Body of pancreas (tissue), 4 donors: ENCODE measurements at regions not wholly inside any gene's neighbourhood (a gene's known extent, or its start where the extent isn't known, plus 50 kb on each side); places are given as distances from the start of the nearest gene placed in this dataset.

ENCODE experiments used
- ATAC-seq: fragments of 150-250 bp; one replicate; pipeline ENCODE4 v1.9.1; 2016
- DNase-seq, 4 donors: peaks; one replicate each; pipeline ENCODE4 v3.0.0-alpha.2; 2019
- H3K27ac ChIP-seq, 4 donors: fragments of 200-600 bp; sonication (generic); 1 replicate in 3 of 4; 2 replicates in 1 of 4; pipeline versions ENCODE4 v1.5.1 to v1.6.1; 2016 to 2019; ENCODE audit warnings: mild to moderate bottlenecking in 1 of 4, mixed read lengths in 1 of 4, moderate library complexity in 1 of 4
- H3K27me3 ChIP-seq, 2 donors: fragments of 200-600 bp; sonication (generic); one replicate each; pipeline ENCODE4 v1.6.0; 2016; ENCODE audit warnings: mild to moderate bottlenecking in 1 of 2
- H3K36me3 ChIP-seq, 2 donors: fragments of 200-600 bp; sonication (generic); replicated peaks in 1 of 2; 2 replicates each; pipeline ENCODE4 v1.5.1; 2016; ENCODE audit warnings: low read depth in 2 of 2; ENCODE audit not compliant: insufficient read depth in 1 of 2
- H3K4me1 ChIP-seq: fragments of 200-600 bp; sonication (generic); one replicate; pipeline ENCODE4 v1.6.0; 2016
- H3K4me3 ChIP-seq, 2 donors: fragments of 200-600 bp; sonication (generic); 1 replicate in 1 of 2; 2 replicates in 1 of 2; pipeline ENCODE4 v1.5.1; 2016 to 2019
- H3K9me3 ChIP-seq, 3 donors: fragments of 200-600 bp; sonication (generic); 1 replicate in 2 of 3; 2 replicates in 1 of 3; pipeline ENCODE4 v1.5.1; 2016
- CTCF ChIP-seq, 7 experiments: fragments of 450-650 bp in 4 of 7; fragments of 200-600 bp in 3 of 7; sonication (generic) in 3 of 7; IDR thresholded peaks; one replicate each; pipeline ENCODE4 v1.5.1; 2016 to 2019; ENCODE audit warnings: antibody characterized with exemption in 7 of 7
- POLR2A ChIP-seq, 3 donors: fragments of 450-650 bp; IDR thresholded peaks; one replicate each; pipeline ENCODE4 v1.6.1; 2016; ENCODE audit warnings: antibody characterized with exemption in 3 of 3, mild to moderate bottlenecking in 2 of 3
- WGBS, 2 donors: methylation state at CpG; one replicate each; pipeline ENCODE4 v1.1.5; 2017; 5-methylcytosine and 5-hydroxymethylcytosine counted together
- intact Hi-C: fragments of 100-400 bp; cut with DNase I; formaldehyde crosslinking; loops from one replicate; pipeline ENCODE4 v1.15.1; 2023

GRCh38 chr18:42183746-42184145, 228.7 kb downstream of the PIK3C3 start:
- no peak for ATAC-seq
- Histone ChIP-seq H3K4me1 (no peaks in the 10 kb centered on the region), H3K27ac (no peak overlapping the region), H3K4me3 (no peak overlapping the region), H3K9me3 (no peaks in the 10 kb centered on the region), H3K36me3 (no peaks in the 10 kb centered on the region), H3K27me3 (no peaks in the 10 kb centered on the region)
- 48 to 60% methylated on average over 4 of the region's 4 CpGs for WGBS, 2 donors
- intact Hi-C loops, result no loop called here
- no peak for DNase-seq
- TF ChIP-seq POLR2A (IDR thresholded peaks at IDR 0.05) (no peak), CTCF (IDR thresholded peaks at IDR 0.05) (no peak)

- 73 to 81% methylated on average over 15 of the region's 15 CpGs for WGBS, 2 donors
- no peak for ATAC-seq
- H3K36me3 ChIP-seq, result no peaks in the 10 kb centered on the region
- H3K4me3 ChIP-seq, result no peak overlapping the region
- H3K9me3 ChIP-seq, result no peaks in the 10 kb centered on the region
- TF ChIP-seq CTCF (IDR thresholded peaks at IDR 0.05) (no peak), POLR2A (IDR thresholded peaks at IDR 0.05) (no peak)
- no peaks in the 10 kb centered on the region for H3K27me3 ChIP-seq
- no peak overlapping the region for H3K27ac ChIP-seq
- no peaks in the 10 kb centered on the region for H3K4me1 ChIP-seq
- intact Hi-C loops, result no loop called here
- no peak for DNase-seq
These were observed 229.8 kb downstream of the PIK3C3 start for GRCh38 chr18:42184685-42185477.

GRCh38 chr18:42185486-42185885, 230.5 kb downstream of the PIK3C3 start:
- Histone ChIP-seq H3K4me1 (no peaks in the 10 kb centered on the region), H3K27ac (no peak overlapping the region), H3K36me3 (no peaks in the 10 kb centered on the region), H3K9me3 (no peaks in the 10 kb centered on the region), H3K27me3 (no peaks in the 10 kb centered on the region), H3K4me3 (no peak overlapping the region)
- ATAC-seq (no peak), DNase-seq (no peak)
- intact Hi-C loops, result no loop called here
- TF ChIP-seq CTCF (IDR thresholded peaks at IDR 0.05), result no peak
- no peak for TF ChIP-seq POLR2A (IDR thresholded peaks at IDR 0.05)

GRCh38 chr18:42187611-42188380, 232.8 kb downstream of the PIK3C3 start:
- ATAC-seq (no peak), DNase-seq (no peak)
- no peaks in the 10 kb centered on the region for H3K27me3 ChIP-seq
- H3K4me3 ChIP-seq, result no peak overlapping the region
- H3K4me1 ChIP-seq, result no peaks in the 10 kb centered on the region
- no peak for TF ChIP-seq POLR2A (IDR thresholded peaks at IDR 0.05)
- no peak for TF ChIP-seq CTCF (IDR thresholded peaks at IDR 0.05)
- intact Hi-C loops, result no loop called here
- no peaks in the 10 kb centered on the region for H3K36me3 ChIP-seq
- 67 to 72% methylated on average over 4 of the region's 4 CpGs for WGBS, 2 donors
- H3K27ac ChIP-seq, result no peak overlapping the region
- H3K9me3 ChIP-seq, result no peaks in the 10 kb centered on the region
